GM06990 (cell line): ENCODE measurements at regions not wholly inside any gene's neighbourhood (a gene's known extent, or its start where the extent isn't known, plus 50 kb on each side); places are given as distances from the start of the nearest gene placed in this dataset.

Experiments
- DNase-seq: peaks from one replicate; pipeline ENCODE4 v3.0.0-alpha.2; 2011; ENCODE audit not compliant: insufficient read length; ENCODE audit errors: extremely low read depth
- H3K27me3 ChIP-seq: replicated peaks from 2 replicates; pipeline ENCODE4 v1.6.0; 2011; ENCODE audit warnings: low read length; ENCODE audit not compliant: control insufficient read depth, insufficient read depth
- H3K36me3 ChIP-seq: 2 replicates; pipeline ENCODE4 v1.5.1; 2011; ENCODE audit warnings: low read length; ENCODE audit not compliant: control insufficient read depth, insufficient read depth
- H3K4me3 ChIP-seq: replicated peaks from 2 replicates; pipeline ENCODE4 v1.5.1; 2011; ENCODE audit warnings: low read depth, mild to moderate bottlenecking, control low read depth, low read length
- TF ChIP-seq, protein P1 (sequence below): IDR thresholded peaks from 2 replicates; pipeline ENCODE4 v1.5.1; 2011; ENCODE audit warnings: low read length, control low read depth, mild to moderate bottlenecking, inconsistent platforms; ENCODE audit not compliant: insufficient read depth, poor library complexity, severe bottlenecking

DNA sequence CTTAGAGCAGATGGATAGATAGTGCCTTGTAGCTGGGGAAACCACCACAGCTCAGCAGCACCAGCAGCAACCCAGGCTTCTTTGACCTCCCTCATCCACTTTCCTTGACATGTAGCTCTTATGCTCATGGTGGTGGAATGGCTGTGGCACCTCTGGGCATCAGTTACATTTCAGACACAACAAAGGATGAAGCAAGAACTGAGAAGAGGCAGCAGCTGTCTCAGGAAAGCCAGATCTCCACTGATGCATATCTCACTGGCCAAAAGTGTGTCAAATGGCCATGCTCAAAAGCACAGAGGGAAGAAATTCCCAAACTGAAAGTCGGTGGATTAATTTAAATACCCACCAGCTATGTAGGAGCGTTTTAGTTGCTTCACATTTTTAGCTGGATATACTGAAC lies 671.4 kb upstream of the SALL1 start:
- no peak for DNase-seq
- TF ChIP-seq, protein P1, sequence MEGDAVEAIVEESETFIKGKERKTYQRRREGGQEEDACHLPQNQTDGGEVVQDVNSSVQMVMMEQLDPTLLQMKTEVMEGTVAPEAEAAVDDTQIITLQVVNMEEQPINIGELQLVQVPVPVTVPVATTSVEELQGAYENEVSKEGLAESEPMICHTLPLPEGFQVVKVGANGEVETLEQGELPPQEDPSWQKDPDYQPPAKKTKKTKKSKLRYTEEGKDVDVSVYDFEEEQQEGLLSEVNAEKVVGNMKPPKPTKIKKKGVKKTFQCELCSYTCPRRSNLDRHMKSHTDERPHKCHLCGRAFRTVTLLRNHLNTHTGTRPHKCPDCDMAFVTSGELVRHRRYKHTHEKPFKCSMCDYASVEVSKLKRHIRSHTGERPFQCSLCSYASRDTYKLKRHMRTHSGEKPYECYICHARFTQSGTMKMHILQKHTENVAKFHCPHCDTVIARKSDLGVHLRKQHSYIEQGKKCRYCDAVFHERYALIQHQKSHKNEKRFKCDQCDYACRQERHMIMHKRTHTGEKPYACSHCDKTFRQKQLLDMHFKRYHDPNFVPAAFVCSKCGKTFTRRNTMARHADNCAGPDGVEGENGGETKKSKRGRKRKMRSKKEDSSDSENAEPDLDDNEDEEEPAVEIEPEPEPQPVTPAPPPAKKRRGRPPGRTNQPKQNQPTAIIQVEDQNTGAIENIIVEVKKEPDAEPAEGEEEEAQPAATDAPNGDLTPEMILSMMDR = no peak
- Histone ChIP-seq H3K27me3 (no peaks in the 10 kb centered on the region), H3K36me3 (no peaks in the 10 kb centered on the region), H3K4me3 (no peak overlapping the region)

DNA sequence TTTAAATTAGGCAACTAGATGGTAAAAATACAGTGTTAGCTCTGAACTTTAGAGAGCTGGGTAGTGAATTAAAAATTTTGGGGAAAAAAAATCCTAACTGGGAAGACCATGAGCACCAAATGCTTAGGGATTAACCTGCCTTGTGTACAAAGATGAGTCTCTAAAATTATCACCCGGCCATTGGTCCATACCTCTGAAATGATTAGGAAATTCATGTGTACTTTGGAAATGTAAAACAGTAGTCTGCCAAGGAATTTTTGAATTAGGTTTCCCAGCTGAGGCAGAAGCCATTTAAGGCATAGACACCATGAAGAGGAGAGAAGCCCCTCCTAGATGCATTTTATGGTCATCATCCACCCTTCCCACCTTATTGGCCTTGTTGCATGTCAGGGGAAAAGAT lies 670.5 kb upstream of the SALL1 start:
- Histone ChIP-seq H3K27me3 (no peaks in the 10 kb centered on the region), H3K36me3 (no peaks in the 10 kb centered on the region), H3K4me3 (no peak overlapping the region)
- TF ChIP-seq, protein P1 = no peak
- DNase-seq = no peak

DNA sequence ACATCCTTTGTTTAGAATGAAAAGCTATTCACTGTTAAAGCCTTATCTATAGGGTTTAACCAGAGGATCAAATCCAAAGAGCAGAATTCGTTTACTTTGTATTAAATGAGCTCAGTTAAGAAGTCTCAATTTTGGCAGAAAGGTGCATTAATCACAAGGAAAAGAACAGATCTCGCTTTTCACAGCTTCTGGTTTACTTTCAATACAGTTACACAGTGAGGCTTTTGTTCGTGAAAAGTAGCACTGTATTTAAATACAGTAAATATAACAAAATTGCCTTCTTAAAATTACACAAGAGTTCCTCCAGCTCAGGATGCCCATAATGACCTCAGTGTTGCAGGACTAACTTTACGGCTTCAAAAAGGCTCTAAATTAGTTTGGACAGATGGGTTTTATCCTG lies 669.1 kb upstream of the SALL1 start:
- Histone ChIP-seq H3K36me3 (no peaks in the 10 kb centered on the region), H3K4me3 (no peak overlapping the region), H3K27me3 (no peaks in the 10 kb centered on the region)
- no peak for DNase-seq
- TF ChIP-seq, protein P1 = no peak

DNA sequence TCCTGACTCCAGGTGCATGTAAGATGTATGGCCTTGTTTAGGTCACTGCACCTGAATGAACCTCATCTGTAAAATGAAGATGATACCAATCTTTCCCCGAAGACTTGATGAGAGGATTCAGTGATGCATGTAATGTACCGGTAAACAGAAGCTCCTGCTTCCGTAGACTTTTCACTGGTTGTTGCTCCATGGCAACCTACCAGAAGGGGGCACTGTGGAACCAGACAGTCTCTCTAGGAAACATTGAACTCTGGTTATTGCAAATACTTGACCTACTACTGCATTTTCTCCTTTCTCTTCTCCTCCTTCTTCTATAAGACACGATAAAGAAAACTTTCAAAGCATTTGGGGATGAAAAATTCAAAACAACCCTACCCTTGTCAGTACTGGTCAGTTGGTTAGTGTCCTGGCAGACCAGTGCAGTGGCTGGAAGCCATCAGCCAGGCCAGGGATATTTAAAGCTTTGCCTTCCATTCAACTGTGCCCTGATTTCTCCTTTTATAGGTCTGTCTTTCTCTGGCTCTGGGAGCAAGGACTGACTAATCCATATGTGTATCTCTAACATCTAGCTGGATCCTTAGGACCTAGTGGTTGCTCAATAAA lies 667.4 kb upstream of the SALL1 start:
- H3K4me3 ChIP-seq = no peak overlapping the region
- no peaks in the 10 kb centered on the region for H3K27me3 ChIP-seq
- no peak for DNase-seq
- H3K36me3 ChIP-seq = no peaks in the 10 kb centered on the region
- TF ChIP-seq, protein P1 = peak; percentile 61

DNA sequence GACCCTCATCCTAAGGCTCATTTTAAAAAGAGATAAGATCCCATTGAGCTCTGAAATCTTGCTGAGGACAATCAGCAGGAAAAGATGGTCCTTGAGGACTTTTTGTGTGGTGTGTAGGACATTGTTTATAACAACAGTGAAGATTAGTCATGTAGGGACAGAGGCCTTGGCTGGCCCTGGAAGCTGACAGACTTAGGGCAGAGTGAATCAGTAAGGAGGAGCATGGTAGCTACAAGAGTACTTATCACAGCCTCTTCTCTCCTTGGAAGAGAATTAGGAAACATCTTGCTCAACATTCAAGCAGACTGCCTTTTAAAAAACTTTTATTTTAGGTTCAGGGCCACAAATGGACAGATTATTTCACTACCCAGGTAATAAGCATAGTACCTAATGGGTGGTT lies 665.9 kb upstream of the SALL1 start:
- TF ChIP-seq, protein P1 = no peak
- Histone ChIP-seq H3K27me3 (no peaks in the 10 kb centered on the region), H3K4me3 (no peak overlapping the region), H3K36me3 (no peaks in the 10 kb centered on the region)
- no peak for DNase-seq

DNA sequence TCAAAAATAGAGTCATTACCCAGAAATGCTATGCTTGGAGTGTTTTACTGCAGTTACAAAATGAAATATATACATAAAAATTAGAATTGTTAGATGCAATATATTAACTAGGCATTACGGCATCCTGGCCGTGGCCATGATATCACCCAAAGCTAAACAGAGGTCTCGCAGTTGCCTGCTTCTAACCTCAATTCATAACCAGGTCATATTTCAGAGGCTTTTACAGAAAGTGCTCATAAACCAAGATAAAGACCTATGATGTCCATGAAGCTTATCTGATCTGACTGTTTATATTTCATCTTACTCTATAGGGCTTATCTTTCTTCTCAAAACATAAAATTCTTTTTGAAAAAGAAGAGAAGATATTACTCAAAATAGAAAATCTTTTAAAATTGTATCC lies 664.5 kb upstream of the SALL1 start:
- no peak for DNase-seq
- Histone ChIP-seq H3K4me3 (no peak overlapping the region), H3K36me3 (no peaks in the 10 kb centered on the region), H3K27me3 (no peaks in the 10 kb centered on the region)
- TF ChIP-seq, protein P1 = no peak
